Kidney epithelial cell (primary cell): ENCODE measurements at regions not wholly inside any gene's neighbourhood (a gene's known extent, or its start where the extent isn't known, plus 50 kb on each side); places are given as distances from the start of the nearest gene placed in this dataset.
"Not testable (repeated sequence)": the region's sequence is repeated elsewhere in the genome, so short reads cannot be mapped to it uniquely, and the experiment has no call there.

Experiments used
- DNase-seq: peaks from one replicate; pipeline ENCODE4 v3.0.0-alpha.2; 2010; ENCODE audit warnings: low read depth
- H3K27me3 ChIP-seq: 2 replicates; pipeline ENCODE4 v1.6.0; 2011; ENCODE audit warnings: low read length; ENCODE audit not compliant: control insufficient read depth, insufficient read depth
- H3K36me3 ChIP-seq: 2 replicates; pipeline ENCODE4 v1.5.1; 2011; ENCODE audit warnings: low read length; ENCODE audit not compliant: control insufficient read depth, insufficient read depth
- H3K4me3 ChIP-seq: 2 replicates; pipeline ENCODE4 v1.5.1; 2011; ENCODE audit warnings: low read depth, mild to moderate bottlenecking, control low read depth, low read length
- CTCF ChIP-seq: IDR thresholded peaks from 2 replicates; pipeline ENCODE4 v1.5.1; 2011; ENCODE audit warnings: mild to moderate bottlenecking, moderate library complexity, low read length, control low read depth, inconsistent platforms; ENCODE audit not compliant: insufficient read depth, poor library complexity, severe bottlenecking

DNA sequence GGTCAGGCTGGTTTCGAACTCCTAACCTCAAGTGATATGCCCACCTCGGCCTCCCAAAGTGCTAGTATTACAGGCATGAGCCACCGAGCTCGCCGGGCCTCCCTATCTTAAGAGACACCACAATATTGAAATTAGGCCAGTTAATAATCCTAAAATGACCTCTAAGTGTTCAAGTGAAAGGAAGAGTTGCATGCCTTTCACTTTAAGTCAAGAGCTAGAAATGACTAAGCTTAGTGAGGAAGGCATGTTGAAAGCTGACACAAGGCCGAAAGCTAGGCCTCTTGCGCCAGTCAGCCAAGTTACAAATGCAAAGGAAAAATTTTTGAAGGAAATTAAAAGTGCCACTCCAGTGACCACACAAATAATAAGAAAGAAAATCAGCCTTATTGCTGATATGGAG, 144.5 kb upstream of the FNDC3A start:
- Histone ChIP-seq H3K36me3 (no peaks in the 10 kb centered on the region), H3K4me3 (no peak overlapping the region), H3K27me3 (no peaks in the 10 kb centered on the region)
- no peak for DNase-seq
- no peak for TF ChIP-seq CTCF

DNA sequence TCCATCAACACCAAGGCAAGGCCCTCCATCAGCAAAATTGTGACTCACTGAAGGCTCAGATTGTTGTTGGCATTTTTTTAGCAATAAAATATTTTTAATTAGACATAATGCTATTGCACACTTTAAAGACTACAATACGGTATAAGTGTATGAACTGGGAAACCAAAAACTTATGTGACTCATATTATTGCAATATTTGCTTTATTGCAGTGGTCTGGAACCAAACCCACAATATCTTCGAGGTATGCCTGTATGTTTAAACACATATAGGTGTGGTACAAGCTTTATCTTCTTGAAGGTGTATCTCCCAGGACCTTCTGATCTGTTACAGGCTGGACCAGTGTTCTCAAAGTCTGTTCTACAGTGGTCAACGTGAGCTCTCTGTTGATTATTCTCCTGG, 142.3 kb upstream of the FNDC3A start:
- Histone ChIP-seq H3K4me3 (no peak overlapping the region), H3K36me3 (no peaks in the 10 kb centered on the region), H3K27me3 (no peaks in the 10 kb centered on the region)
- no peak for DNase-seq
- TF ChIP-seq CTCF = no peak

DNA sequence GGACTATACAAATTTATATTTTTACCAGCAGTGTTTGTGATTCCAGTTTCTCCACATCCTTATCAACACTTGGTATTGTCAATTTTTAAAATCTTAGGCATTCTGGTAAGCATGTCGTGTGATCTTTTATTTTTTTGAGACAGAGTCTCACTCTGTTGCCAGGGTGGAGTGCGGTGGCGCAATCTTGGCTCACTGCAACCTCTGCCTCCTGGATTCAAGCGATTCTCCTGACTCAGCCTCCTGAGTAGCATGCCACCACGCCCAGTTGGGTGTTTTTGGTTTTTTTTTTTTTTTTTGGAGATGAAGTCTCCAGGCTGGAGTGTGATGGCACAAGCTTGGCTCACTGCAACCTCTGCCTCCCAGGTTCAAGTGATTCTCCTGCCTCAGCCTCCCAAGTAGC, 140.4 kb upstream of the FNDC3A start:
- not testable (repeated sequence) for H3K36me3 ChIP-seq, DNase-seq, H3K4me3 ChIP-seq, H3K27me3 ChIP-seq

DNA sequence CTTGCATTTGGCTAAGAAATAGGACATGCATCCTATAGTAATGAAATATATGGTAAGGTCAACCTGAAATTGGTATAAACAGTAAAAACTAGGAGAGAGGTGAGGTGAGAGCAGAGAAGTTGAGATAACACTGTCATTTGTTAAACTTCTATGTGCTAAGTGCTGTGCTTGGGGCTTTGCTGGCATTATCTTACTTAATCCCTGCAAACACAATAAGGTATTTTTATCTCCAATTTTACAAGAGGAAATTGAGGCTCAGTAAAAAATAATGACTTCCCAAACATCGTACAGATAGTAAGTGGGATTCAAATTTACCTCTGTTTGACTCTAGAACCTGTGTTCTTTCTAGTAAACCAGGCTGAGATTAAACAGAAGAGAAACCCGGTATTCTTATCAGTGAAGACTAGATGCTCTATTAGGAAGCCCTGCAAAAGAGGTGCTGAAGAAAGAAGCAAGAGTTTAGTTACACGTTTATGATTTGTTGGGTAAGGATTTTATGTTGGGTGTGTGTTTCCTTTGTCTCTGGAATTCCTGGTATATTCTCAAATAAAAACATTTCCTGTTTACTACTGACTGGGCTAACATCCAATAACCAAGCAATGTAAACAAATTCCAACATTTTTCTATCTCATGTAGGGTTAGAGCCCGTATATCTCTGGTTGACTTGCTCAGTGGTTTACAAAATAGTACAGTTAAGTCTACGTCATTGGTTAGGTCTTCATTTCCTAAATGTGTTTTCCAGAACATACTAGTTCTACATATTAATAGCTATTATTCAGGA, 137.3 kb upstream of the FNDC3A start:
- no peaks in the 10 kb centered on the region for H3K36me3 ChIP-seq
- no peaks in the 10 kb centered on the region for H3K27me3 ChIP-seq
- DNase-seq = no peak
- no peak overlapping the region for H3K4me3 ChIP-seq
- TF ChIP-seq CTCF = no peak

GRCh38 chr13:48839171-48839570, 136.5 kb upstream of the FNDC3A start:
- H3K27me3 ChIP-seq = no peaks in the 10 kb centered on the region
- TF ChIP-seq CTCF = no peak
- DNase-seq = no peak
- H3K4me3 ChIP-seq = no peak overlapping the region
- H3K36me3 ChIP-seq = no peaks in the 10 kb centered on the region

DNA sequence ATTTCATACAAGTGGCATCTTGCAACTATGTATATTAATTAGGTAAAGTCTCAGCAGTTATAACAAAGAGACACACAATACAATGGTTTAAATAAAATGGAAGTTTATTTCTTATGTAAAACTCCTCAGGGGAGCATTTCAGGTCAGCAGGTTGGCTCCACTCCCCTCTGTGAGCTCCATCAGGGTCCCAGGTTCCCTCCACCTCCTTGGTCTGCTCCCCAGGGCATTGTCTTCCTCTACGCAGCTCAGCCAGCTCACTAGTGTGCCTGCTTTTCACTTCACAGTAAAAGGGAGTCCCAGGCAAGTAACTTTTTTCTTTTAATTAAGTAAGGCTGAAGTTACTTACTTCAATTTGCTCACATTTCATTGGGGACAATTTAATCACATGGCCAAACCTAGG, 135.3 kb upstream of the FNDC3A start:
- no peak for TF ChIP-seq CTCF
- DNase-seq = no peak
- Histone ChIP-seq H3K4me3 (no peak overlapping the region), H3K36me3 (no peaks in the 10 kb centered on the region), H3K27me3 (no peaks in the 10 kb centered on the region)
